ENCODE measurements at regions not wholly inside any gene's neighbourhood (a gene's known extent, or its start where the extent isn't known, plus 50 kb on each side); places are given as distances from the start of the nearest gene placed in this dataset.
"Not testable (repeated sequence)": the region's sequence is repeated elsewhere in the genome, so short reads cannot be mapped to it uniquely, and the experiment has no call there.

DNA sequence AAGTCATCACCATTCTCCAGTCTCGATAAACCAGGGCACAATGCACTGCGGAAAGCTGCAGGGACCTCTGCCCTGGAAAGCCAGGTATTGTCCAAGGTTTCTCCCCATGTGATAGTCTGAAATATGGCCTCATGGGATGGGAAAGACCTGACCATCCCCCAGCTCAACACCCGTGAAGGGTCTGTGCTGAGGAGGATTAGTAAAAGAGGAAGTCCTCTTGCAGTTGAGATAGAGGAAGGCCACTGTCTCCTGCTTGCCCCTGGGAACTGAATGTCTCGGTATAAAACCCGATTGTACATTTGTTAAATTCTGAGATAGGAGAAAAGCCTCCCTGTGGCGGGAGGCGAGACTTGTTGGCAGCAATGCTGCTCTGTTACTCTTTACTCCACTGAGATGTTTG lies 95.9 kb downstream of the FEM1C start:
- DNase-seq (ENCODE audit: insufficient read length, low spot score); FAIRE-seq: not testable (repeated sequence)
- peak; percentile 68 for TF ChIP-seq SPI1 (IDR thresholded peaks at IDR 0.05; ENCODE audit: low read depth, low read length)

DNA sequence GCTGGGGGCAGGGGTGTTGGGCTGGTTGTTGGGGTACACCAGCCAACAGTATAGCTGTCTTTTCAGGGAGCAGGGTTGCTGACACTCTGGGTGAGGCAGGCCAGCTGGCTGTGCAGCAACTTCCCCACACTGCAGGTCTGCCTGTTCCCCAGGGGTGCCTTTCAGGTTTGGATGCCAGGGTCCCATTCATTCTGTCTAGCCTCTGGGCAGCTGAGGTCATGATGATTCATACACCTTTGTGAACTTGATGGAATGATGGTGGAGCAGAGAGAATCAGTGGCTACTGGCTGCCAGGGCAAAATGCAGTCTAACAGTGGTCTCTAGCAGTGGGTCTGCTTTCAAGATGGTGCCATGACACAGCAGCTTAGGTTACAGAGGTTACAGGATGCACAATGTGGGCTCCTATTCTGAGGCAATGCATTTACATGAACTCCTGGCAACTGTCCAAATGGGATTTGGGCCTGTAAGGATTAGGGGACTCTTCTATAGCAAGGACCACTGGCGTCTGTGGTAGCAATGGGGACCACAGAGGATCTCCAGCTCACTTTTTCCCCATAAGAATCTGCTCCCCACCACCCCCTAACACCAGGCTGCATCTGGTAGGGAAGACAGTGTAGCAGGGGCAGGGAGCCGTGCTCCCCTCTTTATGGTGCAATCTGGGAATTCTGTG lies 103.7 kb downstream of the FEM1C start:
- TF ChIP-seq TAF1 (IDR thresholded peaks at IDR 0.05; ENCODE audit: low read depth, low read length) (no peak), POLR2A (IDR thresholded peaks at IDR 0.05; ENCODE audit: low read depth, low read length) (no peak), POU2F2 (IDR thresholded peaks at IDR 0.05; ENCODE audit: low read depth, low read length) (no peak), SPI1 (IDR thresholded peaks at IDR 0.05; ENCODE audit: low read depth, low read length) (no peak), POLR2AphosphoS5 (IDR thresholded peaks at IDR 0.05; ENCODE audit: low read depth, low read length) (no peak), PAX5 (IDR thresholded peaks at IDR 0.05; ENCODE audit: insufficient read depth, low read length, severe bottlenecking) (no peak)

DNA sequence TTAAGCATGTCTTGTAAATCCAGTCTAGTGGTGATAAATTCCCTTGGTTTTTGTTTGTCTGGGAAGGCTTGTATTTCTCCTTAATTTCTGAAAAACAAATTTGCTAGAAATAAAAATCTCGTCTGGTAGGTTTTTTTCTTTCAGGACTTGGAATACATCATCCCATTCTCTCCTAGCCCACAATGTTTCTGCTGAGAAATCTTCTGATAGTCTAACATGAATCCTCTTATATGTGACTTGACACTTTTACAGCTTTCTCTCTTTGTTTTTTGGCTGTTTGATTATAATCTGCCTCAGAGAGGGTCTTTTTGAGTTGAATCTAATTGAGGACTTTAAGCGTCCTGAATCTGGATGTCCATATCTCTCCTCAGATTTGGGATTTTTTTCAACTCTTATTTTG lies 104.9 kb downstream of the FEM1C start:
- no peak for DNase-seq (ENCODE audit: insufficient read length, low spot score)
- TF ChIP-seq POLR2A (IDR thresholded peaks at IDR 0.05; ENCODE audit: low read depth, low read length) (no peak), PAX5 (IDR thresholded peaks at IDR 0.05; ENCODE audit: insufficient read depth, low read length, severe bottlenecking) (no peak), TAF1 (IDR thresholded peaks at IDR 0.05; ENCODE audit: low read depth, low read length) (no peak), POLR2AphosphoS5 (IDR thresholded peaks at IDR 0.05; ENCODE audit: low read depth, low read length) (no peak), SPI1 (IDR thresholded peaks at IDR 0.05; ENCODE audit: low read depth, low read length) (no peak), POU2F2 (IDR thresholded peaks at IDR 0.05; ENCODE audit: low read depth, low read length) (no peak)
- FAIRE-seq, result no peak

More for the DNA sequence above, 103.7 kb downstream of the FEM1C start:
- FAIRE-seq (no peak), DNase-seq (ENCODE audit: insufficient read length, low spot score) (no peak)

DNA sequence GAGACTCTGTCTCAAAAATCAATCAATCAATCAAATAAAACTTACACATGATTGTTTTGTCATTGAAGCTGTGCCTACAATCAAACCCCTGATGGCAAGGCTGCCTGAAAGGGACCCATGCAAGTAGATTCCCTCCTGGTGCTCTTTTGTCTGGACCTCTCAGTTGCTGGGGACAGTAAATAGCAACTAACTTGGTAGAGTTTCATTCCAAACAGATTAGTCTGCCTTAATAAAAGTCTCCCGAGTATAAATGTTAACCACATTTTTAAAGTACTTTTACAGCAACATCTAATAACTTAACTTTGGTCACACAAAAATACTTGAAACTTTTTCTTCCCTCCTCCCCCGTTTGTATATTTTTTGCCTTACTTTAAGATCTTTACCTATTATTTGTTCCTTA lies 105.5 kb downstream of the FEM1C start:
- DNase-seq (ENCODE audit: insufficient read length, low spot score) (no peak), FAIRE-seq (no peak)
- TF ChIP-seq POLR2AphosphoS5 (IDR thresholded peaks at IDR 0.05; ENCODE audit: low read depth, low read length) (no peak), SPI1 (IDR thresholded peaks at IDR 0.05; ENCODE audit: low read depth, low read length) (no peak), POU2F2 (IDR thresholded peaks at IDR 0.05; ENCODE audit: low read depth, low read length) (no peak), POLR2A (IDR thresholded peaks at IDR 0.05; ENCODE audit: low read depth, low read length) (no peak), PAX5 (IDR thresholded peaks at IDR 0.05; ENCODE audit: insufficient read depth, low read length, severe bottlenecking) (no peak), TAF1 (IDR thresholded peaks at IDR 0.05; ENCODE audit: low read depth, low read length) (no peak)

DNA sequence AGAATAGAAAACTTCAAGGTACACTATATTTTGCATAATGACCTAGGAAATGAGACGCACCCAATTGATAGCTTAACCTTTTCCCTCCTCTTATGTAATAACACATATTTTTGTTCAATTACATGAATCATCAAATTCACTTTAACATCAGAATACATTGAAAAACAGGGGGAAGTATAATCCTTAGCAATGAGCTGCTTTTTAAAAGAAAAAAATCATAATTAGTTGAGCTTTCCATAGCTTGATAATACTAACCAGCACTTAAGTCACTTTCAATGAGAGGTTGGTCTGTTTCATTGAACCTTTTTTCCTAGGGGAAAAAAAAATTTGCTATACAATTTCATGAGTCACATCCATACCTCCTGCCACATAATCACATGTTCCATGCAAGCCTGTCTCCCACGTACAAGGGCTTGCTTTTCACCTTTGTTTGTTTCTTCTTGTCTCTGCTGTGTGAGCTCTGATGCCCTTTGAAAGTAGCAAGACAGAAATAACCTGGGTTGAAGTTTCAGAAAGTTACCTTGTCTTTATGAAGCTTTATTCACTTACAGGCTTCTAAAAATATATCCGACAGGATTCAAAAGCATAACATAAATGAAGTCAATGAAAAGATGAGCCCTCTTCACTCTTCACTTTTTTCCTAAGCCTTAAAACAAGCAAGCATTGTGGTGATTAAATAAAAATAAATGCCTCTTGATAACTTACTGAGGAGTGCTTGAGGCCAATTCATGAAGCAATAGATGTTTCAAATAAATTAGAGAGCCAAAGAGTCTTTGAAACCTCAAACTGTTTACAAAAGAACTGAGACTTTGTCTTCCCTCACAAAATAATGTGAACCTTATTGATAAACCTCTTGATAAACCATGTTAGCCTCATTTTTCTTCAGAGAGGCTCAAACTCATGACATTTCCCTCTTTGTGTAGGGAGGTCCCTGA lies 108.5 kb downstream of the FEM1C start:
- FAIRE-seq (no peak), DNase-seq (ENCODE audit: insufficient read length, low spot score) (no peak)
- TF ChIP-seq PAX5 (IDR thresholded peaks at IDR 0.05; ENCODE audit: insufficient read depth, low read length, severe bottlenecking) (no peak), TAF1 (IDR thresholded peaks at IDR 0.05; ENCODE audit: low read depth, low read length) (no peak), POU2F2 (IDR thresholded peaks at IDR 0.05; ENCODE audit: low read depth, low read length) (no peak), SPI1 (IDR thresholded peaks at IDR 0.05; ENCODE audit: low read depth, low read length) (no peak), POLR2AphosphoS5 (IDR thresholded peaks at IDR 0.05; ENCODE audit: low read depth, low read length) (no peak), POLR2A (IDR thresholded peaks at IDR 0.05; ENCODE audit: low read depth, low read length) (no peak)

DNA sequence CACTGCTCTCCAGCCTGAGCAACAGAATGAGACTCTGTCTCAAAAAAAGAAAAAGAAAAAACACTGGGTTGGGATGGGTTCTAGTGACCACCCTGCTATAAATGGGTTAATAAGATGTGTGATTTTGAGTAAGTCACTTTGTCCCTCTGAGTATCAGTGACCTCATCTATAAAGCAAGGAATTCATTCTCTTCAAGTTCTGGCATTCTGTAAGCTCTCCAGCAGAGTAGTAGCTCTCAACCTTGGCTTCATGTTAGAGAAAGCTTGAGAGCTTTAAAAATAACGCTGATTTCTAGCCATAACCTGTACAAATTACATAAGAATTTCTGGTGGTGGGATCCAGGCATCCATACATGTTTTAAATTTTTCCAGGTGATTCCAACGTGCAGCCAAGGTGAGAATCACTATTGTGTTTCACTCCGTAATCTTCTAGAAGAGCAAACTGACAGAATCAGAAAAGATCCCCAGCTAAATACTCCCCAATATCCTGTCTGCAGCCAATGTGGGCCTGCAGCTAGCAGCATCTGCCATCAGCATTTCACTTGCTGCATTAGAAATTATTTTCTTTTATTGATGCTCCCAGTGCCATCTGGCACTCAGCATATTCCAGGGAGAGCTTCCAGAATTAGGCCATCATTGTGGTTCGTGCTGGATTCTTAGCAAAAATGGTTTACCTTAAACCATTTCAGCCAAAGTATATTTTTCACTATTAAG lies 109.4 kb downstream of the FEM1C start:
- FAIRE-seq, result no peak
- no peak for TF ChIP-seq TAF1 (IDR thresholded peaks at IDR 0.05; ENCODE audit: low read depth, low read length)
- TF ChIP-seq POLR2AphosphoS5 (IDR thresholded peaks at IDR 0.05; ENCODE audit: low read depth, low read length), result no peak
- TF ChIP-seq POU2F2 (IDR thresholded peaks at IDR 0.05; ENCODE audit: low read depth, low read length), result no peak
- no peak for DNase-seq (ENCODE audit: insufficient read length, low spot score)

DNA sequence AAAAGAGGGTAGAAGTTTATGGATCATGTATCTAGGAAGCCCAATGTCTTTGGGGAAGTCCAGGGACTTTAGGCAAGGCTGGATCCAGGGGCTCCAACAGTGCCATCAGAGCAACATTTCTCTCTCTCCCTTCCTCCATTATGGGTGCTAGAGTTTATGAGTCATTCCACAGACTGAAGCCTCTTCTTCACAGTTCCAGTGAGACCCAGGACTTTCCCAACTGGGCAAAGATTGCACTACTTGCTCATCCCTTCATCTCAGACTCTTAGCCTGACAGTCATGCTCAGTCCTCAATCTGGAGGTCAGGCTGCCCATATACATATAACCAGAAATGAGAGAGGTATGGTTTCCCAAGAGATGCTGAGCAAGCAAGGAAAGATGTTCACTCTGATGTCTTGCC lies 110.7 kb downstream of the FEM1C start:
- TF ChIP-seq PAX5 (IDR thresholded peaks at IDR 0.05; ENCODE audit: insufficient read depth, low read length, severe bottlenecking), result no peak
- TF ChIP-seq SPI1 (IDR thresholded peaks at IDR 0.05; ENCODE audit: low read depth, low read length), result no peak
- no peak for TF ChIP-seq POLR2A (IDR thresholded peaks at IDR 0.05; ENCODE audit: low read depth, low read length)
- TF ChIP-seq POLR2AphosphoS5 (IDR thresholded peaks at IDR 0.05; ENCODE audit: low read depth, low read length), result no peak
- no peak for TF ChIP-seq TAF1 (IDR thresholded peaks at IDR 0.05; ENCODE audit: low read depth, low read length)
- TF ChIP-seq POU2F2 (IDR thresholded peaks at IDR 0.05; ENCODE audit: low read depth, low read length), result no peak
- DNase-seq (ENCODE audit: insufficient read length, low spot score) (no peak), FAIRE-seq (no peak)

DNA sequence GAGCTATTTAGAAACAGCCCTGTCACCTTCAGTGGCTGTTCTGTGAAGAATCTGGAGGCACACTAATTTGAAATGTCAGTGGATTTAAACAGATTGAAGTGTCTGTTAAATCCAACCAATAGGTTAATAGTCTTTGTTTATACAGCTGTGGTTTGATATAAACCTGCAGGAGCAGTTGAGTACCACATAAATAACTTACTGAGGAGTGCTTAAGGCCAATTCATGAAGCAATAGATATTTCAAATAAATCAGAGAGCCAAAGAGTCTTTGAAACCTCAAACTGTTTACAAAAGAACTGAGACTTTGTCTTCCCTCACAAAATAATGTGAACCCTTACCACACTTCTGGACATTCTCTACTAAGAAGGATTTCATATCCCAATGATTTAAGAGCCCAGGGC lies 111.9 kb downstream of the FEM1C start:
- TF ChIP-seq TAF1 (IDR thresholded peaks at IDR 0.05; ENCODE audit: low read depth, low read length), result no peak
- no peak for TF ChIP-seq POU2F2 (IDR thresholded peaks at IDR 0.05; ENCODE audit: low read depth, low read length)
- TF ChIP-seq PAX5 (IDR thresholded peaks at IDR 0.05; ENCODE audit: insufficient read depth, low read length, severe bottlenecking), result no peak
- no peak for TF ChIP-seq SPI1 (IDR thresholded peaks at IDR 0.05; ENCODE audit: low read depth, low read length)
- no peak for TF ChIP-seq POLR2AphosphoS5 (IDR thresholded peaks at IDR 0.05; ENCODE audit: low read depth, low read length)
- no peak for TF ChIP-seq POLR2A (IDR thresholded peaks at IDR 0.05; ENCODE audit: low read depth, low read length)
- FAIRE-seq (no peak), DNase-seq (ENCODE audit: insufficient read length, low spot score) (no peak)

DNA sequence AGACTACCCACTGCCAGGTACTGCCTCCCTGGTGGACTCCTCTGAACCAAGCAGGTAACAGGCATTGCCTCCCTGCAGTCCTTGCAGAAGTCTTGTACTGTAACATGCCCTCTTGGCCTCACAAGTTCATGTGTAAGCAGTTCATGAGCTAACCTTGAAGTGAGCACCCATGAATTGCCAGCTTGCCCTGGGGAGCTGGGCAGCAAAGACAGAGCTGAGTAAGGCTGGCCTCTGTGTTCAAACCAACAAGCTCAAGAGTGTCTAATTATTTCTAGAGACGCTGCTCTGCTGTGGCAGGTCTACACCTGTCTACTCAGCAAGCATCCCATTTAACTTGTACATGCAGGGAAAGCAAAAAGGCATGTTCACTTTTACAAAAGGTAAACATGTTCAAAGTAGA lies 113.5 kb downstream of the FEM1C start:
- TF ChIP-seq POLR2A (IDR thresholded peaks at IDR 0.05; ENCODE audit: low read depth, low read length) (no peak), POU2F2 (IDR thresholded peaks at IDR 0.05; ENCODE audit: low read depth, low read length) (no peak), SPI1 (IDR thresholded peaks at IDR 0.05; ENCODE audit: low read depth, low read length) (no peak), TAF1 (IDR thresholded peaks at IDR 0.05; ENCODE audit: low read depth, low read length) (no peak), POLR2AphosphoS5 (IDR thresholded peaks at IDR 0.05; ENCODE audit: low read depth, low read length) (no peak), PAX5 (IDR thresholded peaks at IDR 0.05; ENCODE audit: insufficient read depth, low read length, severe bottlenecking) (no peak)
- no peak for DNase-seq (ENCODE audit: insufficient read length, low spot score)
- FAIRE-seq, result no peak
